ENCODE measurements at regions not wholly inside any gene's neighbourhood (a gene's known extent, or its start where the extent isn't known, plus 50 kb on each side); places are given as distances from the start of the nearest gene placed in this dataset.
"Not testable (repeated sequence)": the region's sequence is repeated elsewhere in the genome, so short reads cannot be mapped to it uniquely, and the experiment has no call there.

DNA sequence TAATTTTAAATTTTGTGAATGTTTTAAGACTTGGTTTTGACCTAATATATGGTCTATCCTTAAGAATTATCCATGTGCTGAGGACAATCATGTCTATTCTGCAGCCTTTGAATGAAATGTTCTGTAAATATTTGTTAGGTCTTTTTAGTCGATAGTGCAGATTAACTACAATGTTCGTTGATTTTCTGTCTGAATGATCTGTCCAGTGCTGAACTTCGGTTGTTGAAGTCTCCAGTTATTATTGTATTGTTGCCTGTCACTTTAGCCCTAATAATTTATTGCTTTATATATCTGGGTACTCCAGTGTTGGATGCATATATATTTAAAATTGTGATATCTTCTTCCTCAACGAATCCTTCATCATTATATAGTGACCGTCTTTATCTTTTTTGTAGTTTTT lies 218.3 kb upstream of the ZC4H2 start:
- Histone ChIP-seq H3K36me3 (no peaks in the 10 kb centered on the region), H3K27me3 (no peaks in the 10 kb centered on the region), H3K9me3 (peaks cover 10 to 17% of the 10 kb centered on the region in 2 donors), H3K4me3 (no peak overlapping the region), H3K4me1 (no peaks in the 10 kb centered on the region), H3K27ac (no peak overlapping the region)
- TF ChIP-seq POLR2AphosphoS5 (IDR thresholded peaks at IDR 0.05) = no peak
- no peak for TF ChIP-seq POLR2A (IDR thresholded peaks at IDR 0.05)
- TF ChIP-seq CTCF (IDR thresholded peaks at IDR 0.05) = no peak
- DNase-seq (ENCODE audit: low spot score in 2 of 2) = no peak
- intact Hi-C loops (cut with DNase I; ENCODE audit: low total_unique reads) = no loop called here

- intact Hi-C loops (cut with DNase I; ENCODE audit: low total_unique reads); DNase-seq (ENCODE audit: low spot score in 2 of 2); H3K36me3 ChIP-seq; H3K27ac ChIP-seq; H3K4me3 ChIP-seq; H3K27me3 ChIP-seq; H3K4me1 ChIP-seq: not testable (repeated sequence)
- peaks cover 34 to 59% of the 10 kb centered on the region in 2 donors for H3K9me3 ChIP-seq
These were observed 187.1 kb upstream of the ZC4H2 start for GRCh38 chrX:65163325-65163724.

DNA sequence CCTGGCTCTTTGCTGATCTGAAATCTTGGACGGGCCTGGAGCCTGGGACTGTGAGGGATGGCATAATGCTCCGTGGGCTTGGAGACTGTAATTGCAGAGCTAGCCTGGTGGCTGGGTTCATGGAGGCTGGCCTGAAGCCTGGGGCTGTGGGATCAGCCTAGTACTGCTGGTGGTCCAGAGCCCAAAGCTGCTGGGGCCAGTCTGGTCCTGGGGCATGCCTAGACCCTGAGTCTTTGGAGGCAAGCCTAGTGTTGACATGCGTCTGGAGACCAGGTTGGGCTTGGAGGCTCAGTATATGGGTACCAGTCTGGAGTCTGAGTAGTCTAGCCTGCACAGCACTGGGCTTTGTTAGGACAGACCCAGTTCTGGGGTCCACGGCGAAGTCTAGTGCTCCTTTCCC lies 172.0 kb upstream of the ZC4H2 start:
- Histone ChIP-seq H3K4me3 (no peak overlapping the region), H3K4me1 (no peaks in the 10 kb centered on the region), H3K27me3 (no peaks in the 10 kb centered on the region), H3K27ac (no peak overlapping the region), H3K36me3 (no peaks in the 10 kb centered on the region), H3K9me3 (peaks cover 8 to 35% of the 10 kb centered on the region in 2 donors)
- intact Hi-C loops (cut with DNase I; ENCODE audit: low total_unique reads) = no loop called here
- no peak for TF ChIP-seq CTCF (IDR thresholded peaks at IDR 0.05)
- TF ChIP-seq POLR2A (IDR thresholded peaks at IDR 0.05) = no peak
- TF ChIP-seq POLR2AphosphoS5 (IDR thresholded peaks at IDR 0.05) = no peak
- DNase-seq (ENCODE audit: low spot score in 2 of 2) = no peak

DNA sequence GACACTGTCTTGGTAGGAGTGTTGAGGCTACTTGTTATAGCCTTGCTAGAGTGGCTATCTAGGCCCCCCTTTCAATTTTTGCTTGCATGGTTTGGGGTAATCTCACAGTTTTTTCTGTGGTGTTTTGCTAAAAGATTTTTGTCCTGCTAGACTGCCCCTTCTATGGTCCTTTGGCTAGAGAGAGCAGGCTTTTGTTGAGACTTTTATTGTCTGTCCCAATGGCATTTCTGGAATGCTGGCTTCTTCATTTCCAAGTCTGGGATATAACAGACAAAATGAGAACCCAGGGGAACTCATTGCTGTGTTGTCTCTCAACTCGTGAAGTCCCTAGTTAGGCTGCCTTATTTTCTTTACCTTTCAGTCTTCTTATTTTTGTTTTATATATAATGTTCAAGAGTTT lies 160.2 kb upstream of the ZC4H2 start:
- peaks cover 0 to 16% of the 10 kb centered on the region in 2 donors for H3K9me3 ChIP-seq
- TF ChIP-seq POLR2AphosphoS5 (IDR thresholded peaks at IDR 0.05) = no peak
- TF ChIP-seq POLR2A (IDR thresholded peaks at IDR 0.05) = no peak
- no peak for TF ChIP-seq CTCF (IDR thresholded peaks at IDR 0.05)
- no peak for DNase-seq (ENCODE audit: low spot score in 2 of 2)
- no peak overlapping the region for H3K27ac ChIP-seq
- no peaks in the 10 kb centered on the region for H3K4me1 ChIP-seq
- no peaks in the 10 kb centered on the region for H3K36me3 ChIP-seq
- intact Hi-C loops (cut with DNase I; ENCODE audit: low total_unique reads) = no loop called here
- H3K27me3 ChIP-seq = no peaks in the 10 kb centered on the region
- H3K4me3 ChIP-seq = no peak overlapping the region

DNA sequence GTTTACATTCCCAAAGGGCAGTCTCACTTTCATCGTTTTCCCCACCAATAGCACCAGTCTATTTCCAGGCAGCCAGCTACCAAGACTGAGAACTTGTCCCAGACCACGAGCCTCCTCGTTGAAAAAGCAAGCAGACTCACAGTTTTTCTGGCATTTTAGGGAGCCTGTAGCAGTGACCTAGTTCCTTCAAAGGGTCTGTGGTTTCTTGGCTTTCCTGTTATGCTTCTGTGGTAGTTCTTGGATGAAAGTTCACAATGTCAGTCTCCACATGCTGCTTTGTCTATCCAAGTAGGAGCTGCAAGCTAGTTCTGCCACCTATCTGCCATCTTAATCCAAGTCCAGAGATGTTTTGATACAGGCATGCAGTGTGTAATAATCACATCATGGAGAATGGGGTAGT lies 151.6 kb upstream of the ZC4H2 start:
- Histone ChIP-seq H3K27me3 (no peaks in the 10 kb centered on the region), H3K4me3 (no peak overlapping the region), H3K9me3 (peaks cover 19 to 54% of the 10 kb centered on the region in 2 donors), H3K27ac (no peak overlapping the region), H3K36me3 (no peaks in the 10 kb centered on the region), H3K4me1 (no peaks in the 10 kb centered on the region)
- DNase-seq (ENCODE audit: low spot score in 2 of 2) = no peak
- intact Hi-C loops (cut with DNase I; ENCODE audit: low total_unique reads) = no loop called here
- TF ChIP-seq CTCF (IDR thresholded peaks at IDR 0.05) = no peak
- TF ChIP-seq POLR2A (IDR thresholded peaks at IDR 0.05) = no peak
- TF ChIP-seq POLR2AphosphoS5 (IDR thresholded peaks at IDR 0.05) = no peak

DNA sequence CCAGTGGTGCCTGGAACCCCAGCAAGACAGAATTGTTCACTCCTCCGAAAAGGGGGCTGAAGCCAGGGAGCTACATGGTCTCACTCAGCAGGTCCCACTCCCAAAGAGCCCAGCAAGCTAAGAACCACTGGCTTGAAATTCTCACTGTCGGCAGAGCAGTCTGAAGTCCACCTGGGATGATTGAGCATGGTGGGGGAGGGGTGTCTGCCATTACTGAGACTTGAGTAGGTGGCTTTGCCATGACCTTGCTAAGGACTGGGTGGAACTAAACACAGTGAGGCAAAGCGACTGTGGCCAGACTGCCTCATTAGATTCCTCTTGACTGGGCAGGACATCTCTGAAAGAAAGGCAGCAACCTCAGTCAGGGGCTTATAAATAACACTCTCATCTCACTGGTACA lies 122.6 kb upstream of the ZC4H2 start:
- Histone ChIP-seq H3K27ac (no peak overlapping the region), H3K9me3 (peaks cover 24 to 35% of the 10 kb centered on the region in 2 donors), H3K4me1 (no peaks in the 10 kb centered on the region), H3K36me3 (no peaks in the 10 kb centered on the region), H3K4me3 (no peak overlapping the region), H3K27me3 (peaks cover 0 to 4% of the 10 kb centered on the region in 2 donors)
- intact Hi-C loops (cut with DNase I; ENCODE audit: low total_unique reads) = no loop called here
- no peak for DNase-seq (ENCODE audit: low spot score in 2 of 2)
- TF ChIP-seq POLR2A (IDR thresholded peaks at IDR 0.05) = no peak

Measured in breast epithelium (tissue), 4 donors.